OCI-LY1 (cell line): ENCODE measurements at regions not wholly inside any gene's neighbourhood (a gene's known extent, or its start where the extent isn't known, plus 50 kb on each side); places are given as distances from the start of the nearest gene placed in this dataset.

Experiments used
- H2AFZ ChIP-seq: fragments of 200-600 bp; sonication (generic), shearing (Covaris generic); 2 replicates; pipeline ENCODE4 v1.6.0; 2014; ENCODE audit warnings: antibody characterized with exemption, mild to moderate bottlenecking, low read length
- H3F3A ChIP-seq: fragments of 200-600 bp; sonication (generic), shearing (Covaris generic); 2 replicates; pipeline ENCODE4 v1.6.0; 2014; ENCODE audit warnings: mild to moderate bottlenecking, antibody characterized with exemption, low read length, moderate library complexity; ENCODE audit not compliant: insufficient read depth
- H3K27ac ChIP-seq: fragments of 200-600 bp; sonication (generic); 2 replicates; pipeline ENCODE4 v1.5.1; 2014; ENCODE audit warnings: low read length, mixed run types, mild to moderate bottlenecking, low read depth; ENCODE audit not compliant: poor library complexity, severe bottlenecking
- H3K27me3 ChIP-seq: fragments of 200-600 bp; sonication (generic); 2 replicates; pipeline ENCODE4 v1.6.0; 2014; ENCODE audit warnings: antibody characterized with exemption, mild to moderate bottlenecking, low read length, moderate library complexity; ENCODE audit not compliant: insufficient read depth
- H3K36me3 ChIP-seq: fragments of 200-600 bp; sonication (generic); 2 replicates; pipeline ENCODE4 v1.6.1; 2014; ENCODE audit warnings: mild to moderate bottlenecking, antibody characterized with exemption, low read length, moderate library complexity, mixed read lengths; ENCODE audit not compliant: insufficient read depth
- H3K4me1 ChIP-seq: fragments of 200-600 bp; sonication (generic); 2 replicates; pipeline ENCODE4 v1.5.1; 2014; ENCODE audit warnings: mild to moderate bottlenecking, low read length, moderate library complexity; ENCODE audit not compliant: insufficient read depth, severe bottlenecking
- H3K4me2 ChIP-seq: fragments of 200-600 bp; sonication (generic), shearing (Covaris generic); 2 replicates; pipeline ENCODE4 v1.6.1; 2014; ENCODE audit warnings: low read length
- H3K4me3 ChIP-seq: fragments of 200-600 bp; sonication (generic); 2 replicates; pipeline ENCODE4 v1.5.1; 2014; ENCODE audit warnings: low read length, low read depth, mild to moderate bottlenecking, mixed read lengths; ENCODE audit not compliant: poor library complexity, severe bottlenecking
- H3K79me2 ChIP-seq: fragments of 200-600 bp; shearing (Covaris generic); 2 replicates; pipeline ENCODE4 v1.6.1; 2016; ENCODE audit warnings: mixed run types, low read length, mixed read lengths; ENCODE audit not compliant: insufficient read depth
- H3K9ac ChIP-seq: fragments of 200-600 bp; sonication (generic), shearing (Covaris generic); 2 replicates; pipeline ENCODE4 v1.6.1; 2014; ENCODE audit warnings: mild to moderate bottlenecking, low read length, mixed read lengths
- H3K9me2 ChIP-seq: fragments of 200-600 bp; sonication (generic), shearing (Covaris generic); 2 replicates; pipeline ENCODE4 v1.6.1; 2014; ENCODE audit warnings: low read depth, mild to moderate bottlenecking, low read length, mixed read lengths
- H3K9me3 ChIP-seq: fragments of 200-600 bp; shearing (Covaris generic); 2 replicates; pipeline ENCODE4 v1.6.1; 2014; ENCODE audit warnings: low read length, mixed read lengths
- H4K20me1 ChIP-seq: fragments of 200-600 bp; sonication (generic), shearing (Covaris generic); 2 replicates; pipeline ENCODE4 v1.6.0; 2016; ENCODE audit warnings: mild to moderate bottlenecking, low read length; ENCODE audit not compliant: insufficient read depth
- CTCF ChIP-seq: fragments of 200-600 bp; sonication (generic), shearing (Covaris generic); IDR thresholded peaks from 2 replicates; pipeline ENCODE4 v1.5.1; 2017; ENCODE audit warnings: mild to moderate bottlenecking, antibody characterized with exemption, low read length, moderate library complexity, mixed read lengths
- EZH2 ChIP-seq: fragments of 200-600 bp; sonication (generic), shearing (Covaris generic); IDR thresholded peaks from 2 replicates; pipeline ENCODE4 v1.8.0; 2017; ENCODE audit warnings: borderline replicate concordance, mixed run types, mild to moderate bottlenecking, antibody characterized with exemption, low read length, moderate library complexity, mixed read lengths

- Histone ChIP-seq H3K9ac (no peak overlapping the region), H3K9me3 (no peaks in the 10 kb centered on the region), H3K4me3 (no peak overlapping the region), H3F3A (no peaks in the 10 kb centered on the region), H3K36me3 (no peaks in the 10 kb centered on the region), H3K9me2 (no peaks in the 10 kb centered on the region), H3K27me3 (no peaks in the 10 kb centered on the region), H2AFZ (no peak overlapping the region), H3K79me2 (no peaks in the 10 kb centered on the region), H4K20me1 (no peaks in the 10 kb centered on the region), H3K27ac (no peak overlapping the region), H3K4me1 (no peaks in the 10 kb centered on the region), H3K4me2 (no peak overlapping the region)
- TF ChIP-seq CTCF (no peak), EZH2 (no peak)
These were observed 1622.1 kb downstream of the STIM2 start for GRCh38 chr4:28482580-28483270.

- no peak overlapping the region for H2AFZ ChIP-seq
- H4K20me1 ChIP-seq: no peaks in the 10 kb centered on the region
- no peak overlapping the region for H3K4me2 ChIP-seq
- no peaks in the 10 kb centered on the region for H3K27me3 ChIP-seq
- no peak overlapping the region for H3K27ac ChIP-seq
- H3K9me2 ChIP-seq: no peaks in the 10 kb centered on the region
- TF ChIP-seq EZH2 (no peak), CTCF (no peak)
- H3K4me3 ChIP-seq: no peak overlapping the region
- no peak overlapping the region for H3K9ac ChIP-seq
- H3K79me2 ChIP-seq: no peaks in the 10 kb centered on the region
- no peaks in the 10 kb centered on the region for H3K9me3 ChIP-seq
- no peaks in the 10 kb centered on the region for H3K36me3 ChIP-seq
- no peaks in the 10 kb centered on the region for H3F3A ChIP-seq
- no peaks in the 10 kb centered on the region for H3K4me1 ChIP-seq
These were observed 1627.4 kb downstream of the STIM2 start for GRCh38 chr4:28488021-28488420.

- Histone ChIP-seq H3K9me3 (no peaks in the 10 kb centered on the region), H3F3A (no peaks in the 10 kb centered on the region)
These were observed 1630.0 kb downstream of the STIM2 start for GRCh38 chr4:28490669-28491068.

More at GRCh38 chr4:28490669-28491068, 1630.0 kb downstream of the STIM2 start:
- no peak for TF ChIP-seq CTCF
- TF ChIP-seq EZH2: no peak
- Histone ChIP-seq H3K4me2 (no peak overlapping the region), H3K79me2 (no peaks in the 10 kb centered on the region), H3K27me3 (no peaks in the 10 kb centered on the region), H4K20me1 (no peaks in the 10 kb centered on the region), H3K4me1 (no peaks in the 10 kb centered on the region), H3K4me3 (no peak overlapping the region), H3K9me2 (no peaks in the 10 kb centered on the region), H3K27ac (no peak overlapping the region), H2AFZ (no peak overlapping the region), H3K9ac (no peak overlapping the region), H3K36me3 (no peaks in the 10 kb centered on the region)
